IMR-90 (cell line): ENCODE measurements at regions not wholly inside any gene's neighbourhood (a gene's known extent, or its start where the extent isn't known, plus 50 kb on each side); places are given as distances from the start of the nearest gene placed in this dataset.

Experiments
- ATAC-seq: fragments of 200-7000 bp; cut with Tn5 transposase; 2 replicates; pipeline ENCODE4 v1.9.1; 2020; ENCODE audit warnings: low read depth, mild to moderate bottlenecking, moderate library complexity
- BruUV-seq: library from RNA; stranded (reverse); fragments of 400-500 nt; replicated peaks from 2 replicates; lab custom pipeline; 2021; lab: Mats Ljungman, UMichigan
- CTCF ChIA-PET: fragments of 300-600 bp; formaldehyde crosslinking; extraction: SDS; loops from one replicate; lab custom pipeline; 2021; ENCODE audit warnings: antibody characterized with exemption; lab: Yijun Ruan, JAX
- POLR2A ChIA-PET: fragments of 300-600 bp; sonication (Branson Sonifier 250); formaldehyde crosslinking; loops from one replicate; lab custom pipeline; 2022; ENCODE audit warnings: antibody characterized with exemption; ENCODE audit not compliant: unreplicated experiment; lab: Charles Lee
- DNase-seq: peaks from one replicate; pipeline ENCODE4 v3.0.0; 2013
- H2AFZ ChIP-seq: replicated peaks from 2 replicates; pipeline ENCODE3; 2013; ENCODE audit warnings: low read length, mild to moderate bottlenecking; ENCODE audit not compliant: poor library complexity
- H2AK5ac ChIP-seq: 2 replicates; pipeline ENCODE4 v1.6.1; 2013; ENCODE audit warnings: low read depth, low read length, inconsistent platforms
- H2AK9ac ChIP-seq: replicated peaks from 2 replicates; pipeline ENCODE3; 2013; ENCODE audit warnings: mild to moderate bottlenecking, low read depth, low read length, moderate library complexity; ENCODE audit not compliant: poor library complexity
- H2BK120ac ChIP-seq: 2 replicates; pipeline ENCODE4 v1.6.1; 2013; ENCODE audit warnings: low read depth, low read length, inconsistent platforms
- H2BK15ac ChIP-seq: 3 replicates; pipeline ENCODE4 v1.6.1; 2013; ENCODE audit warnings: low read depth, low read length, inconsistent platforms
- H2BK20ac ChIP-seq: 2 replicates; pipeline ENCODE4 v1.6.1; 2013; ENCODE audit warnings: low read depth, mild to moderate bottlenecking, inconsistent platforms, low read length, moderate library complexity
- H2BK5ac ChIP-seq: 2 replicates; pipeline ENCODE4 v1.6.1; 2013; ENCODE audit warnings: mild to moderate bottlenecking, low read depth, low read length, inconsistent platforms; ENCODE audit not compliant: poor library complexity, severe bottlenecking
- H3K14ac ChIP-seq: replicated peaks from 2 replicates; pipeline ENCODE4 v1.6.1; 2013; ENCODE audit warnings: low read depth, low read length, inconsistent platforms
- H3K18ac ChIP-seq: 2 replicates; pipeline ENCODE4 v1.6.1; 2013; ENCODE audit warnings: low read depth, low read length, control low read depth
- H3K23ac ChIP-seq: 2 replicates; pipeline ENCODE4 v1.6.1; 2013; ENCODE audit warnings: low read depth, low read length, inconsistent platforms
- H3K27ac ChIP-seq: 2 replicates; pipeline ENCODE4 v1.5.1; 2013; ENCODE audit warnings: mild to moderate bottlenecking, control low read depth, low read length; ENCODE audit not compliant: insufficient read depth
- H3K27me3 ChIP-seq: 2 replicates; pipeline ENCODE4 v1.6.1; 2013; ENCODE audit warnings: low read length; ENCODE audit not compliant: control insufficient read depth, insufficient read depth
- H3K36me3 ChIP-seq: 2 replicates; pipeline ENCODE4 v1.6.1; 2013; ENCODE audit warnings: low read length, mixed read lengths; ENCODE audit not compliant: control insufficient read depth, insufficient read depth
- H3K4ac ChIP-seq: 2 replicates; pipeline ENCODE4 v1.6.1; 2013; ENCODE audit warnings: low read depth, low read length, inconsistent platforms
- H3K4me1 ChIP-seq: 2 replicates; pipeline ENCODE4 v1.6.1; 2013; ENCODE audit warnings: low read length, mixed read lengths; ENCODE audit not compliant: control insufficient read depth, insufficient read depth
- H3K4me2 ChIP-seq: 2 replicates; pipeline ENCODE4 v1.6.1; 2013; ENCODE audit warnings: low read depth, mild to moderate bottlenecking, control low read depth, low read length, moderate library complexity
- H3K4me3 ChIP-seq: 2 replicates; pipeline ENCODE4 v1.5.1; 2013; ENCODE audit warnings: low read depth, mild to moderate bottlenecking, control low read depth, low read length, moderate library complexity; ENCODE audit not compliant: insufficient read depth
- H3K56ac ChIP-seq: 2 replicates; pipeline ENCODE4 v1.6.1; 2013; ENCODE audit warnings: low read length, inconsistent platforms; ENCODE audit not compliant: insufficient read depth; ENCODE audit errors: extremely low read depth
- H3K79me1 ChIP-seq, 2 experiments: 2 replicates each; pipeline ENCODE4 v1.6.1; 2013; ENCODE audit warnings: low read length in 2 of 2, inconsistent platforms in 1 of 2, low read depth in 1 of 2
- H3K9ac ChIP-seq: 2 replicates; pipeline ENCODE4 v1.6.1; 2013; ENCODE audit warnings: low read depth, low read length, control low read depth
- H3K9me1 ChIP-seq: 2 replicates; pipeline ENCODE4 v1.6.1; 2013; ENCODE audit warnings: low read length, inconsistent platforms; ENCODE audit not compliant: insufficient read depth
- H3K9me3 ChIP-seq: 2 replicates; pipeline ENCODE4 v1.6.1; 2013; ENCODE audit warnings: low read length; ENCODE audit not compliant: control insufficient read depth, insufficient read depth
- H4K20me1 ChIP-seq: 2 replicates; pipeline ENCODE4 v1.6.1; 2013; ENCODE audit warnings: low read length, inconsistent platforms; ENCODE audit not compliant: insufficient read depth
- H4K5ac ChIP-seq: 2 replicates; pipeline ENCODE4 v1.6.1; 2013; ENCODE audit warnings: mild to moderate bottlenecking, low read depth, low read length, control low read depth
- H4K8ac ChIP-seq, 2 experiments: 2 replicates each; pipeline ENCODE4 v1.6.1; 2013; ENCODE audit warnings: low read depth in 2 of 2, low read length in 2 of 2, control low read depth in 1 of 2, inconsistent platforms in 1 of 2
- H4K91ac ChIP-seq: 2 replicates; pipeline ENCODE4 v1.6.1; 2013; ENCODE audit warnings: low read depth, low read length, inconsistent platforms; ENCODE audit not compliant: insufficient read depth
- BHLHE40 ChIP-seq: fragments of 150-350 bp; IDR thresholded peaks from 2 replicates; pipeline ENCODE4 v1.6.1; 2016; ENCODE audit warnings: mild to moderate bottlenecking, low read depth, low read length
- USF2 ChIP-seq: fragments of 150-350 bp; IDR thresholded peaks from 2 replicates; pipeline ENCODE4 v1.6.1; 2017; ENCODE audit warnings: mild to moderate bottlenecking, antibody characterized with exemption, low read length, low read depth
- WGBS, 2 experiments: methylation state at CpG; one replicate each; pipeline versions ENCODE4 v1.1.5 to v1.1.7; 2013; ENCODE audit warnings: missing lambda C conversion rate in 2 of 2; ENCODE audit not compliant: insufficient read length in 1 of 2; ENCODE audit errors: extremely low coverage in 2 of 2; 5-methylcytosine and 5-hydroxymethylcytosine counted together
- dilution Hi-C: fragments of 300-500 bp; cut with HindIII; formaldehyde crosslinking; loops from one replicate; pipeline ENCODE4 v1.14.3; 2018; ENCODE audit warnings: low sequenced_read_pairs; ENCODE audit not compliant: unreplicated experiment
- in situ Hi-C: fragments of 300-500 bp; cut with MboI; formaldehyde crosslinking; loops from 3 replicates; pipeline ENCODE4 v1.14.3; 2019; ENCODE audit warnings: low sequenced_read_pairs, inconsistent platforms, mixed read lengths
- intact Hi-C: fragments of 100-400 bp; cut with micrococcal nuclease; formaldehyde crosslinking; loops from 2 replicates; pipeline ENCODE4 v1.10.0; 2022

GRCh38 chr10:62696798-62697197, 107.7 kb upstream of the ADO start:
- in situ Hi-C loops: no loop called here
- no peak overlapping the region for H3K4ac ChIP-seq

More at GRCh38 chr10:62696798-62697197, 107.7 kb upstream of the ADO start:
- no peak overlapping the region for H3K56ac ChIP-seq
- H4K91ac ChIP-seq: no peak overlapping the region
- H4K20me1 ChIP-seq: no peaks in the 10 kb centered on the region
- H3K4me3 ChIP-seq: no peak overlapping the region
- H3K9me1 ChIP-seq: no peaks in the 10 kb centered on the region
- H3K9ac ChIP-seq: no peak overlapping the region
- H3K18ac ChIP-seq: no peak overlapping the region
- no peak for DNase-seq
- H2AK9ac ChIP-seq: no peak overlapping the region
- H2BK120ac ChIP-seq: no peak overlapping the region
- WGBS, 2 experiments: no CpG with 5 or more reads among the region's 2 CpGs
- no TSS peak for BruUV-seq
- no peak overlapping the region for H4K5ac ChIP-seq
- H3K23ac ChIP-seq: no peak overlapping the region
- dilution Hi-C loops (no loop called here), intact Hi-C loops (no loop called here)
- TF ChIP-seq BHLHE40: no peak
- no peak for TF ChIP-seq USF2
- H3K36me3 ChIP-seq: no peaks in the 10 kb centered on the region
- POLR2A ChIA-PET: no interaction called here
- CTCF ChIA-PET: interaction anchor here (1.3 kb wide), 1 partner anchor 11 kb away, joined by 4 read pairs; no protein-coding TSS in a partner anchor
- H3K4me1 ChIP-seq: no peaks in the 10 kb centered on the region
- no peak overlapping the region for H2BK5ac ChIP-seq
- no peaks in the 10 kb centered on the region for H3K79me1 ChIP-seq
- H4K8ac ChIP-seq: no peak overlapping the region
- H3K27me3 ChIP-seq: peaks cover 7% of the 10 kb centered on the region
- H3K14ac ChIP-seq: no peak overlapping the region
- ATAC-seq: no peak
- H3K4me2 ChIP-seq: no peak overlapping the region
- no peak overlapping the region for H2AFZ ChIP-seq
- no peak overlapping the region for H2BK20ac ChIP-seq
- H2AK5ac ChIP-seq: no peak overlapping the region
- peaks cover 4% of the 10 kb centered on the region; the same call in 1 of the 2 replicates for H3K9me3 ChIP-seq
- H2BK15ac ChIP-seq: no peak overlapping the region
- H3K27ac ChIP-seq: no peak overlapping the region
